ENCODE measurements at regions not wholly inside any gene's neighbourhood (a gene's known extent, or its start where the extent isn't known, plus 50 kb on each side); places are given as distances from the start of the nearest gene placed in this dataset.
A peak's percentile ranks its signal among the peaks of the same experiment; 100 is the strongest.

DNA sequence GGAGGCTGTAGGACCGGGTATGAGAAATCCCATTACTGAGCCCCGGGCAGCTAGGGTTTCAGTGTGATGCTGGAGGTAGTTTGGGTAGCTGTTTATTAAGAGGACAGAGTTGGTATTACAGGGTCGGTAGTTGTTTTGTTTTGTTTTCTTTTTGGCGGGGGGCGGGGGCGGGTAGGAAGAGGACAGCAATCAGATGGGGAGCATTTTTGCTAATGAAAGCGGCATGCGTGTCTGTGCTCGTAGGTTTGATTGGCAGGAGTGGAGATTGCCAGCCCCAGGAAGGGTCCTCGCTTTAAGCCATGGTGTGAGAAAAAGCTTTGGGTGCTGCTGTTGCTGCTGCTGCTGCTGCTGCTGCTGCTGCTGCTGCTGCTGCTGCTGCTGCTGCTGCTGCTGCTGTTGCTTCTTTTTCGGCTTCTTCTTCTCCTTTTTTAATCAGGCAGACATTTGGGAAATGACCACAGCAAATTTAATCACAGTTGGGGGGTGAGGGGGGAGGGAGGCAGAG lies 498.5 kb upstream of the ZFHX3 start:
- Histone ChIP-seq H3K79me2 (no peaks in the 10 kb centered on the region), H3K9me3 (ENCODE audit: low read depth) (no peaks in the 10 kb centered on the region), H3K4me3 (no peak overlapping the region), H2AFZ (no peak overlapping the region), H3K4me2 (peak overlapping the region; percentile 49), H3K27ac (no peak overlapping the region), H3K4me1 (ENCODE audit: insufficient read depth) (peaks cover 6% of the 10 kb centered on the region), H4K20me1 (ENCODE audit: insufficient read depth, poor library complexity, severe bottlenecking) (no peaks in the 10 kb centered on the region), H3K36me3 (replicated peaks; ENCODE audit: insufficient read depth, low read depth) (no peaks in the 10 kb centered on the region), H3K9me2 (replicated peaks; ENCODE audit: insufficient read depth) (no peaks in the 10 kb centered on the region), H3K27me3 (peaks cover 2% of the 10 kb centered on the region)
- TF ChIP-seq CTCF (IDR thresholded peaks at IDR 0.05; ENCODE audit: poor library complexity) (no peak), EZH2 (IDR thresholded peaks at IDR 0.05; ENCODE audit: borderline replicate concordance) (no peak), EZH2phosphoT487 (IDR thresholded peaks at IDR 0.05; ENCODE audit: low read depth, severe bottlenecking, unreplicated experiment) (no peak)
- DNase-seq (ENCODE audit: low spot score): no peak
- 38% methylated on average over 7 of the region's 11 CpGs for WGBS (ENCODE audit: low lambda C conversion rate, missing lambda C conversion rate)

GRCh38 chr16:73545755-73546154 lies 497.8 kb upstream of the ZFHX3 start:
- Histone ChIP-seq H2AFZ (no peak overlapping the region), H3K9me3 (ENCODE audit: low read depth) (no peaks in the 10 kb centered on the region), H3K36me3 (replicated peaks; ENCODE audit: insufficient read depth, low read depth) (no peaks in the 10 kb centered on the region), H4K20me1 (ENCODE audit: insufficient read depth, poor library complexity, severe bottlenecking) (no peaks in the 10 kb centered on the region), H3K27ac (no peak overlapping the region), H3K27me3 (peaks cover 2% of the 10 kb centered on the region), H3K9me2 (replicated peaks; ENCODE audit: insufficient read depth) (no peaks in the 10 kb centered on the region), H3K4me3 (no peak overlapping the region), H3K4me1 (ENCODE audit: insufficient read depth) (peaks cover 6% of the 10 kb centered on the region), H3K79me2 (no peaks in the 10 kb centered on the region), H3K4me2 (no peak overlapping the region)
- DNase-seq (ENCODE audit: low spot score): no peak
- 84% methylated on average over 5 of the region's 5 CpGs for WGBS (ENCODE audit: low lambda C conversion rate, missing lambda C conversion rate)
- TF ChIP-seq CTCF (IDR thresholded peaks at IDR 0.05; ENCODE audit: poor library complexity): no peak
- no peak for TF ChIP-seq EZH2phosphoT487 (IDR thresholded peaks at IDR 0.05; ENCODE audit: low read depth, severe bottlenecking, unreplicated experiment)
- no peak for TF ChIP-seq EZH2 (IDR thresholded peaks at IDR 0.05; ENCODE audit: borderline replicate concordance)

DNA sequence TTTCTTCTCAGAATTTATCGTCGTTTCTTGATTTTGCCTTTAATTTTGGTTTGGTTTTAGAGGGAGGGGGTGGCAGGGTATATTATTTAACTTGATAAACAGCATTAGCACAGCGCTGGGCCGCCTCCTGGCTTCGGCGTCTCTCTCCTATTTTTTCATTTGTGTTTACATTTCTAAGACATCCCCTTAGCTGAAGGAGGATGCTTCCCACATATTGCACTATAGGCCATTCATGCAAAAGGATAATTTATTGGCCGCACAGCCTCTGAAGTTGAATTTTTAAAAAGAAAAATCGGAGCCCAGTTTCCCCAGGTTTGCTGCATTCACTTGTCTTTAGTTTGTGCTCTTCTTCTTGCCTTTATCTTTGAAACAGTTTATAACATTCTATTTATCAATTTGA lies 497.4 kb upstream of the ZFHX3 start:
- TF ChIP-seq CTCF (IDR thresholded peaks at IDR 0.05; ENCODE audit: poor library complexity) (no peak), EZH2phosphoT487 (IDR thresholded peaks at IDR 0.05; ENCODE audit: low read depth, severe bottlenecking, unreplicated experiment) (no peak), EZH2 (IDR thresholded peaks at IDR 0.05; ENCODE audit: borderline replicate concordance) (no peak)
- H3K79me2 ChIP-seq: no peaks in the 10 kb centered on the region
- H3K27ac ChIP-seq: no peak overlapping the region
- no peak overlapping the region for H2AFZ ChIP-seq
- peaks cover 2% of the 10 kb centered on the region for H3K27me3 ChIP-seq
- H3K9me3 ChIP-seq (ENCODE audit: low read depth): no peaks in the 10 kb centered on the region
- WGBS (ENCODE audit: low lambda C conversion rate, missing lambda C conversion rate): 84% methylated on average over 8 of the region's 8 CpGs
- DNase-seq (ENCODE audit: low spot score): no peak
- no peaks in the 10 kb centered on the region for H3K9me2 ChIP-seq (replicated peaks; ENCODE audit: insufficient read depth)
- H4K20me1 ChIP-seq (ENCODE audit: insufficient read depth, poor library complexity, severe bottlenecking): no peaks in the 10 kb centered on the region
- H3K36me3 ChIP-seq (replicated peaks; ENCODE audit: insufficient read depth, low read depth): no peaks in the 10 kb centered on the region
- H3K4me2 ChIP-seq: no peak overlapping the region
- no peak overlapping the region for H3K4me3 ChIP-seq
- peaks cover 6% of the 10 kb centered on the region for H3K4me1 ChIP-seq (ENCODE audit: insufficient read depth)

DNA sequence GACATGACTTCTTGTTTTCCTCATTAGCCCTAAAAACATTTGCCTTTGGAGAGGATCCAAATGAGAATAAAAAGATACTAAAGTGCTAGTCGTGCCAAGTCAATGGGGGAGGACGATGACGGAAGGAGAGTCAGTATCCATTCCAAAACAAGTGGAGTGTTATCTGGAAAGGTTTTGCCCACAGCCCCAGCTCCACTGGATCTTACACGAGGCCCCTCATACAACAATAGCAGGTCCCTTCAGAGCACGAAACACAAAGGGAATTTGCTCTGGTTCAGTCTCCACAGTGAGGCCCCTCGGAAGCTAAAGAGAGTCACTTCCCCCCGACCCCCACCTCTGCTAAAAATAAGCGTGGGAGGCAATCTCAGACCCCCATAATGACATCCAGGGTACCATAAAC lies 496.9 kb upstream of the ZFHX3 start:
- Histone ChIP-seq H3K4me2 (no peak overlapping the region), H3K4me3 (no peak overlapping the region), H3K9me3 (ENCODE audit: low read depth) (no peaks in the 10 kb centered on the region), H4K20me1 (ENCODE audit: insufficient read depth, poor library complexity, severe bottlenecking) (no peaks in the 10 kb centered on the region), H3K4me1 (ENCODE audit: insufficient read depth) (peaks cover 6% of the 10 kb centered on the region), H3K36me3 (replicated peaks; ENCODE audit: insufficient read depth, low read depth) (no peaks in the 10 kb centered on the region), H3K27ac (no peak overlapping the region), H2AFZ (no peak overlapping the region), H3K79me2 (no peaks in the 10 kb centered on the region), H3K27me3 (peaks cover 2% of the 10 kb centered on the region), H3K9me2 (replicated peaks; ENCODE audit: insufficient read depth) (no peaks in the 10 kb centered on the region)
- WGBS (ENCODE audit: low lambda C conversion rate, missing lambda C conversion rate): 77% methylated on average over 8 of the region's 8 CpGs
- TF ChIP-seq EZH2 (IDR thresholded peaks at IDR 0.05; ENCODE audit: borderline replicate concordance) (no peak), CTCF (IDR thresholded peaks at IDR 0.05; ENCODE audit: poor library complexity) (no peak), EZH2phosphoT487 (IDR thresholded peaks at IDR 0.05; ENCODE audit: low read depth, severe bottlenecking, unreplicated experiment) (no peak)
- DNase-seq (ENCODE audit: low spot score): no peak
